GM12878 (cell line): ENCODE measurements at regions not wholly inside any gene's neighbourhood (a gene's known extent, or its start where the extent isn't known, plus 50 kb on each side); places are given as distances from the start of the nearest gene placed in this dataset.

Experiments used
- ATAC-seq: fragments of 200-7000 bp; cut with Tn5 transposase; 3 replicates; pipeline ENCODE4 v1.9.1; 2020; ENCODE audit warnings: mild to moderate bottlenecking, moderate library complexity
- BruUV-seq: library from RNA; stranded (reverse); fragments of 400-500 nt; replicated peaks from 2 replicates; lab custom pipeline; 2021; lab: Mats Ljungman, UMichigan
- CTCF ChIA-PET: fragments of 300-600 bp; sonication (Branson Sonifier 250); formaldehyde crosslinking; extraction: SDS; loops from one replicate; lab custom pipeline; 2021; ENCODE audit warnings: inconsistent platforms; lab: Yijun Ruan, JAX
- POLR2A ChIA-PET: fragments of 350-600 bp; formaldehyde crosslinking; extraction: SDS; loops from one replicate; lab custom pipeline; 2021; ENCODE audit warnings: inconsistent platforms; lab: Charles Lee
- RAD21 ChIA-PET: fragments of 300-600 bp; sonication (Branson Sonifier 250); formaldehyde crosslinking; loops from one replicate; lab custom pipeline; 2023; ENCODE audit warnings: antibody characterized with exemption; ENCODE audit not compliant: unreplicated experiment; lab: Charles Lee
- SMC1A ChIA-PET: fragments of 300-600 bp; sonication (Branson Sonifier 250); formaldehyde crosslinking; loops from one replicate; lab custom pipeline; 2023; ENCODE audit not compliant: unreplicated experiment, uncharacterized antibody; lab: Charles Lee
- DNase-seq: peaks from one replicate; pipeline ENCODE4 v3.0.0-alpha.2; 2011; ENCODE audit warnings: low read depth, low spot score
- FAIRE-seq: peaks from 3 replicates; lab custom pipeline; 2011; peaks lifted over from hg19 to GRCh38; lab: Jason Lieb, UNC
- H2AFZ ChIP-seq: 2 replicates; pipeline ENCODE4 v1.6.0; 2011; ENCODE audit warnings: low read depth, low read length, control low read depth; ENCODE audit not compliant: control insufficient read depth
- H3K27ac ChIP-seq: 2 replicates; pipeline ENCODE4 v1.5.1; 2011; ENCODE audit warnings: control low read depth; ENCODE audit not compliant: control insufficient read depth, insufficient read depth
- H3K27me3 ChIP-seq, 2 experiments: replicated peaks in 1 of 2; 2 replicates each; pipeline versions ENCODE4 v1.6.0 to v1.6.1; 2011; ENCODE audit warnings: low read length in 1 of 2; ENCODE audit not compliant: control insufficient read depth in 2 of 2, insufficient read depth in 2 of 2
- H3K36me3 ChIP-seq, 2 experiments: 2 replicates each; pipeline ENCODE4 v1.5.1; 2011; ENCODE audit warnings: low read length in 1 of 2; ENCODE audit not compliant: control insufficient read depth in 2 of 2, insufficient read depth in 2 of 2
- H3K4me1 ChIP-seq: 2 replicates; pipeline ENCODE4 v1.6.1; 2011; ENCODE audit warnings: mild to moderate bottlenecking, low read length, moderate library complexity, mixed read lengths; ENCODE audit not compliant: control insufficient read depth, insufficient read depth
- H3K4me2 ChIP-seq: 2 replicates; pipeline ENCODE4 v1.6.0; 2011; ENCODE audit warnings: control low read depth; ENCODE audit not compliant: control insufficient read depth, insufficient read depth
- H3K4me3 ChIP-seq: fragments of 200-600 bp; sonication (generic); 2 replicates; pipeline ENCODE4 v1.5.1; 2016
- H3K79me2 ChIP-seq: 2 replicates; pipeline ENCODE4 v1.6.0; 2011; ENCODE audit warnings: low read length; ENCODE audit not compliant: control insufficient read depth, insufficient read depth
- H3K9ac ChIP-seq: 2 replicates; pipeline ENCODE4 v1.8.0; 2011; ENCODE audit warnings: low read length, control low read depth, mixed read lengths; ENCODE audit not compliant: control insufficient read depth, insufficient read depth
- H3K9me3 ChIP-seq: replicated peaks from 3 replicates; pipeline ENCODE4 v1.5.1; 2011; ENCODE audit warnings: mild to moderate bottlenecking, low read length; ENCODE audit not compliant: control insufficient read depth, insufficient read depth
- H4K20me1 ChIP-seq: 2 replicates; pipeline ENCODE4 v1.6.0; 2011; ENCODE audit not compliant: control insufficient read depth, insufficient read depth
- ATF7 ChIP-seq: fragments of 450-650 bp; IDR thresholded peaks from 2 replicates; pipeline ENCODE4 v1.6.1; 2016; ENCODE audit warnings: low read depth, mild to moderate bottlenecking
- CBFB ChIP-seq: IDR thresholded peaks from 2 replicates; pipeline ENCODE4 v1.6.1; 2016; ENCODE audit warnings: antibody characterized with exemption, low read depth
- E4F1 ChIP-seq: fragments of 450-650 bp; IDR thresholded peaks from 2 replicates; pipeline ENCODE4 v1.6.1; 2018; ENCODE audit warnings: borderline replicate concordance, mild to moderate bottlenecking; ENCODE audit not compliant: partially characterized antibody
- FOXM1 ChIP-seq: IDR thresholded peaks from 2 replicates; pipeline ENCODE4 v1.6.1; 2012; ENCODE audit warnings: low read depth, mild to moderate bottlenecking, inconsistent platforms, low read length, moderate library complexity
- IRF4 ChIP-seq: IDR thresholded peaks from 2 replicates; pipeline ENCODE4 v1.6.1; 2011; ENCODE audit warnings: low read depth, low read length
- JUND ChIP-seq: IDR thresholded peaks from 2 replicates; pipeline ENCODE4 v1.6.1; 2012; ENCODE audit warnings: low read depth, mild to moderate bottlenecking, low read length, improper control_type of control experiment, moderate library complexity
- KAT2A ChIP-seq: conservative IDR thresholded peaks from 2 replicates; pipeline ENCODE4 v1.6.1; 2011; ENCODE audit warnings: low read depth, low read length; ENCODE audit not compliant: control insufficient read depth
- MAX ChIP-seq: IDR thresholded peaks from 2 replicates; pipeline ENCODE4 v1.6.1; 2012; ENCODE audit warnings: low read depth, low read length, improper control_type of control experiment
- MEF2A ChIP-seq: IDR thresholded peaks from 2 replicates; pipeline ENCODE4 v1.6.1; 2011; ENCODE audit warnings: low read depth, mild to moderate bottlenecking, low read length, moderate library complexity; ENCODE audit not compliant: insufficient read depth
- MEF2B ChIP-seq: fragments of 450-650 bp; IDR thresholded peaks from 2 replicates; pipeline ENCODE4 v1.6.1; 2018; ENCODE audit warnings: mild to moderate bottlenecking, moderate library complexity; ENCODE audit not compliant: partially characterized antibody, poor library complexity, severe bottlenecking
- MTA3 ChIP-seq: IDR thresholded peaks from 2 replicates; pipeline ENCODE4 v1.6.1; 2012; ENCODE audit warnings: low read length, inconsistent platforms, borderline replicate concordance
- MXI1 ChIP-seq: fragments of 150-350 bp; IDR thresholded peaks from 2 replicates; pipeline ENCODE4 v1.6.1; 2011; ENCODE audit warnings: low read depth, mild to moderate bottlenecking, inconsistent platforms, low read length, improper control_type of control experiment
- NFIC ChIP-seq: IDR thresholded peaks from 2 replicates; pipeline ENCODE4 v1.6.1; 2012; ENCODE audit warnings: low read depth, mild to moderate bottlenecking, inconsistent platforms, low read length, moderate library complexity
- NR2F1 ChIP-seq: fragments of 450-650 bp; conservative IDR thresholded peaks from 2 replicates; pipeline ENCODE4 v1.6.1; 2017; ENCODE audit warnings: mild to moderate bottlenecking
- PAX5 ChIP-seq: IDR thresholded peaks from 2 replicates; pipeline ENCODE4 v1.6.1; 2011; ENCODE audit warnings: low read depth, low read length, borderline replicate concordance
- RAD51 ChIP-seq: fragments of 450-650 bp; IDR thresholded peaks from 2 replicates; pipeline ENCODE4 v1.6.1; 2016; ENCODE audit warnings: moderate library complexity, mild to moderate bottlenecking, inconsistent platforms
- RUNX3 ChIP-seq: IDR thresholded peaks from 2 replicates; pipeline ENCODE4 v1.6.1; 2012; ENCODE audit warnings: low read length, inconsistent platforms
- SRF ChIP-seq, 2 experiments: IDR thresholded peaks; 2 replicates each; pipeline ENCODE4 v1.6.1; 2011; ENCODE audit warnings: low read depth in 2 of 2, low read length in 2 of 2, mild to moderate bottlenecking in 1 of 2, moderate library complexity in 1 of 2
- TAF1 ChIP-seq: IDR thresholded peaks from 2 replicates; pipeline ENCODE4 v1.6.1; 2011; ENCODE audit warnings: mild to moderate bottlenecking, low read depth, low read length, borderline replicate concordance
- ZBTB33 ChIP-seq: fragments of 450-650 bp; IDR thresholded peaks from 2 replicates; pipeline ENCODE4 v1.6.1; 2017; ENCODE audit warnings: mild to moderate bottlenecking
- WGBS: methylation state at CpG from one replicate; pipeline ENCODE4 v1.1.6; 2016; ENCODE audit warnings: low lambda C conversion rate; ENCODE audit not compliant: insufficient replicate concordance, insufficient coverage; ENCODE audit errors: missing lambda C conversion rate; 5-methylcytosine and 5-hydroxymethylcytosine counted together
- in situ Hi-C: fragments of 300-500 bp; cut with MboI; formaldehyde crosslinking; loops from 9 replicates; pipeline ENCODE4 v1.14.3; 2018; ENCODE audit warnings: mixed read lengths
- intact Hi-C: fragments of 100-400 bp; cut with micrococcal nuclease; formaldehyde crosslinking; loops from one replicate; pipeline ENCODE4 v1.14.2; 2022; ENCODE audit not compliant: unreplicated experiment
- TF ChIP-seq, protein P1 (sequence below): IDR thresholded peaks from 2 replicates; pipeline ENCODE4 v1.6.1; 2011; ENCODE audit warnings: borderline replicate concordance, low read depth, mild to moderate bottlenecking, moderate library complexity, mixed read lengths, low read length; ENCODE audit not compliant: insufficient read depth; ENCODE audit errors: extremely low read length

DNA sequence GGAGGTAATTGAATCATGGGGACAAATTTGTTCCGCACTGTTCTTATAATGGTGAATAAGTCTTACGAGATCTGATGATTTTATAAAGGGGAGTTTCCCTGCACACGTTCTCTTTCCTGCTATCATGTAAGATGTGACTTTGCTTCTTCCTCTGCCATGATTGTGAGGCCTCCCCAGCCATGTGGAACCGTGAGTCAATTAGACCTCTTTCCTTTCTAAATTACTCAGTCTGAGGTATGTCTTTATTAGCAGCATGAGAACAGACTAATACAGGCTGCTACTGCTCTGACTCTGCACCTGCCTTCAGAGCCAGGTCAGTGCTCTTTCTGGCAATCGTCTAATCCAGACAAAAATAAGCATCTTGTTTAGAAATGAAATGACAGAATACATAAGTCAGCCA, 479.2 kb upstream of the TUSC1 start:
- H3K9ac ChIP-seq = no peak overlapping the region
- DNase-seq (no peak), FAIRE-seq (no peak), ATAC-seq (peak; percentile 87)
- H3K27me3 ChIP-seq = no peaks in the 10 kb centered on the region
- no peak overlapping the region for H3K4me2 ChIP-seq
- POLR2A ChIA-PET = no interaction called here
- no peak overlapping the region for H3K27ac ChIP-seq
- SMC1A ChIA-PET = no interaction called here
- no peaks in the 10 kb centered on the region; the same call in 2 of the 3 replicates for H3K9me3 ChIP-seq
- in situ Hi-C loops = no loop called here
- H2AFZ ChIP-seq = no peak overlapping the region
- no peaks in the 10 kb centered on the region for H3K4me1 ChIP-seq
- H4K20me1 ChIP-seq = no peaks in the 10 kb centered on the region
- H3K36me3 ChIP-seq = no peaks in the 10 kb centered on the region
- CTCF ChIA-PET = no interaction called here
- intact Hi-C loops = no loop called here
- no TSS peak for BruUV-seq
- H3K4me3 ChIP-seq = no peak overlapping the region
- H3K79me2 ChIP-seq = no peaks in the 10 kb centered on the region
- 9% methylated on average over 5 of the region's 5 CpGs for WGBS
- RAD21 ChIA-PET = no interaction called here
- TF ChIP-seq MEF2A (no peak), PAX5 (peak; percentile 56; the same call in 1 of the 2 replicates), TAF1 (no peak), ATF7 (0 out of 2 replicates have a peak, but pooled peaks have one; percentile 35), JUND (no peak), ZBTB33 (no peak), E4F1 (no peak), RUNX3 (peak; percentile 63), NR2F1 (no peak), NFIC (0 out of 2 replicates have a peak, but pooled peaks have one; percentile 18), IRF4 (0 out of 2 replicates have a peak, but pooled peaks have one; percentile 45), CBFB (no peak), MEF2B (peak; percentile 30), FOXM1 (no peak), MTA3 (no peak), MXI1 (no peak), SRF (IDR thresholded peaks at IDR 0.05; ENCODE audit: low read depth in 2 of 2, low read length in 2 of 2) (no peak), MAX (no peak), RAD51 (no peak), KAT2A (no peak)
- TF ChIP-seq, protein P1, sequence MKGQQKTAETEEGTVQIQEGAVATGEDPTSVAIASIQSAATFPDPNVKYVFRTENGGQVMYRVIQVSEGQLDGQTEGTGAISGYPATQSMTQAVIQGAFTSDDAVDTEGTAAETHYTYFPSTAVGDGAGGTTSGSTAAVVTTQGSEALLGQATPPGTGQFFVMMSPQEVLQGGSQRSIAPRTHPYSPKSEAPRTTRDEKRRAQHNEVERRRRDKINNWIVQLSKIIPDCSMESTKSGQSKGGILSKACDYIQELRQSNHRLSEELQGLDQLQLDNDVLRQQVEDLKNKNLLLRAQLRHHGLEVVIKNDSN = no peak
